ENCODE measurements at regions not wholly inside any gene's neighbourhood (a gene's known extent, or its start where the extent isn't known, plus 50 kb on each side); places are given as distances from the start of the nearest gene placed in this dataset.

DNA sequence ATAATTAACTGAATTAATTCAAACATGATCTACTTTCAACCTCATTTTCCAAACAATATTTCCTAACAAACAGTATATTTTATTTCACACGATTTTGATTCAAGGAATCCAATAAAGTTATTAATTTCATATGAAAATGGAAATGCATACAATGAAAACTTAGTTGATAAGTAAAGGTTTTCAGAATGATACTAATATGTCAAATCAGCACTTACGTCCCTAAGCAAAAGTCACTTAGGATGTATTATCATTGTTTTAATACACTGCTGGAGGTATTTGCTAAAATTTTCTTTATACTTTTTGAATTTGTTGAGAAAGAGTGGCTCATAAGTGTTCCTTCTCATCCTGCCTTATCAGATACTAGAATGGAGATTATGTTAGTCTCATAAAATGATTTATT lies 266.8 kb upstream of the PUDP start:
- Histone ChIP-seq H3K9ac (ENCODE audit: low read length) (no peak overlapping the region), H2AFZ (ENCODE audit: low read depth, low read length) (no peak overlapping the region), H4K91ac (ENCODE audit: low read length) (no peak overlapping the region), H3K18ac (ENCODE audit: low read depth in 1 of 2, low read length in 2 of 2) (no peak overlapping the region), H3K4ac (ENCODE audit: low read depth in 1 of 2, low read length in 2 of 2) (no peak overlapping the region), H2BK120ac (ENCODE audit: low read depth, low read length) (no peak overlapping the region), H3K23ac (ENCODE audit: low read length in 2 of 2) (no peak overlapping the region), H3K14ac (ENCODE audit: low read length in 2 of 2) (no peak overlapping the region), H3K4me2 (ENCODE audit: low read length, poor library complexity, severe bottlenecking) (no peak overlapping the region), H2BK15ac (ENCODE audit: low read depth, poor library complexity, severe bottlenecking) (no peak overlapping the region), H2BK5ac (ENCODE audit: low read depth, low read length, poor library complexity, severe bottlenecking) (no peak overlapping the region), H3K4me3 (ENCODE audit: insufficient read depth in 1 of 2, low read depth in 1 of 2, low read length in 2 of 2) (no peak overlapping the region), H2AK5ac (ENCODE audit: low read length, severe bottlenecking) (no peak overlapping the region), H2BK12ac (ENCODE audit: low read length in 2 of 2) (no peak overlapping the region), H3K36me3 (ENCODE audit: control insufficient read depth in 1 of 2, insufficient read depth in 2 of 2, low read depth in 1 of 2, low read length in 2 of 2) (no peaks in the 10 kb centered on the region), H3K79me1 (replicated peaks; ENCODE audit: low read length, poor library complexity, severe bottlenecking) (no peaks in the 10 kb centered on the region), H3K9me3 (ENCODE audit: control insufficient read depth, low read length) (peaks cover 10% of the 10 kb centered on the region), H3K27me3 (ENCODE audit: control insufficient read depth in 1 of 2, insufficient read depth in 1 of 2, low read length in 2 of 2) (no peaks in the 10 kb centered on the region), H3K4me1 (ENCODE audit: control insufficient read depth, insufficient read depth, low read depth, low read length) (no peaks in the 10 kb centered on the region), H3K27ac (ENCODE audit: low read length, poor library complexity, severe bottlenecking) (no peak overlapping the region), H4K8ac (ENCODE audit: low read length) (no peak overlapping the region)
- WGBS: no CpG with 5 or more reads among the region's 2 CpGs
- DNase-seq: no peak

DNA sequence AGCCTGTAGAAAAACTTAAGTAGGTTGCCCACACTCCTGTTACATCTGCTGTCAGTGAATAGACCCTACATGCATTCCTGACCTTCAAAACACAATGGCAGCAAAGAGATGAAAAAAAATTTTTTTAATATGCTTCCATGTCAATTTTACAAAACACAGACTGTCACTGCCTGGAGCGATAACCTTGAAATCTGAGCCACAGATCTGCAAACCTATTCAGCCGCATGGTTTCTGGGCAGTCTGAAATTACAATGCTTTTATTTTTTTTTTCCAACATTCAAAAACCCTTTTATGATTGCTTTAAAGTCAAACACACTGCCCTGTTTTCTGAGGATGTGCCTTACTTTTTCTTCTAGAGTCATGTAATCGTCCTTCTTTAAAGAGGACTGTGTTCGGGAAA lies 264.9 kb upstream of the PUDP start:
- no peak overlapping the region for H3K4me2 ChIP-seq (ENCODE audit: low read length, poor library complexity, severe bottlenecking)
- H3K9me3 ChIP-seq (ENCODE audit: control insufficient read depth, low read length): peaks cover 10% of the 10 kb centered on the region
- no peaks in the 10 kb centered on the region for H3K79me1 ChIP-seq (replicated peaks; ENCODE audit: low read length, poor library complexity, severe bottlenecking)
- no peak overlapping the region for H3K23ac ChIP-seq (ENCODE audit: low read length in 2 of 2)
- H3K27me3 ChIP-seq (ENCODE audit: control insufficient read depth in 1 of 2, insufficient read depth in 1 of 2, low read length in 2 of 2): no peaks in the 10 kb centered on the region
- no peak overlapping the region for H2BK120ac ChIP-seq (ENCODE audit: low read depth, low read length)
- no peak for DNase-seq
- H2AFZ ChIP-seq (ENCODE audit: low read depth, low read length): no peak overlapping the region
- H3K18ac ChIP-seq (ENCODE audit: low read depth in 1 of 2, low read length in 2 of 2): no peak overlapping the region
- no peak overlapping the region for H2AK5ac ChIP-seq (ENCODE audit: low read length, severe bottlenecking)
- H2BK15ac ChIP-seq (ENCODE audit: low read depth, poor library complexity, severe bottlenecking): no peak overlapping the region
- H3K27ac ChIP-seq (ENCODE audit: low read length, poor library complexity, severe bottlenecking): no peak overlapping the region
- no peak overlapping the region for H4K8ac ChIP-seq (ENCODE audit: low read length)
- no peak overlapping the region for H3K14ac ChIP-seq (ENCODE audit: low read length in 2 of 2)
- no peak overlapping the region for H2BK12ac ChIP-seq (ENCODE audit: low read length in 2 of 2)
- no peaks in the 10 kb centered on the region for H3K36me3 ChIP-seq (ENCODE audit: control insufficient read depth in 1 of 2, insufficient read depth in 2 of 2, low read depth in 1 of 2, low read length in 2 of 2)
- H3K9ac ChIP-seq (ENCODE audit: low read length): no peak overlapping the region
- no peak overlapping the region for H3K4ac ChIP-seq (ENCODE audit: low read depth in 1 of 2, low read length in 2 of 2)
- H4K91ac ChIP-seq (ENCODE audit: low read length): no peak overlapping the region
- H2BK5ac ChIP-seq (ENCODE audit: low read depth, low read length, poor library complexity, severe bottlenecking): no peak overlapping the region
- WGBS: 78% methylated on average over 2 of the region's 4 CpGs
- H3K4me1 ChIP-seq (ENCODE audit: control insufficient read depth, insufficient read depth, low read depth, low read length): no peaks in the 10 kb centered on the region
- no peak overlapping the region for H3K4me3 ChIP-seq (ENCODE audit: insufficient read depth in 1 of 2, low read depth in 1 of 2, low read length in 2 of 2)

DNA sequence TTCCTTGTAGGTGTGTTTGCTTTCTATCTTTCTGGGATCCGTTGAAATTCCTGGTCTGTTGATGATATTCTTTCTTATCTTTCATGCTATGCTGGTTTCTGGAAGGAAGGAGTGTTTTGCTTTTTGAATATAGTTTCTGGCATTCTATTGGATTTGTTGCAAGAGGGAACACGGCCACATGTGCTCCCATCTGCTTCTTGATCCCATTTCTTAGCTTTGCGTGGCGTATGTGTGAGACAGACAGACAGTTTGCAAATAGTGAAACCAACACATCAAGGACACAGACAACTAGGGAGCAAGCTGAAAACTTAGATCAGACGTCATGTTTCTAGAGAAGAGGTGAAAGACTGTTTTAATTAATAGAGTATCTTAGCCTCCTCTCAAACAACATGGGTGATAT lies 261.9 kb upstream of the PUDP start:
- Histone ChIP-seq H2BK15ac (ENCODE audit: low read depth, poor library complexity, severe bottlenecking) (no peak overlapping the region), H3K36me3 (ENCODE audit: control insufficient read depth in 1 of 2, insufficient read depth in 2 of 2, low read depth in 1 of 2, low read length in 2 of 2) (no peaks in the 10 kb centered on the region), H3K4ac (ENCODE audit: low read depth in 1 of 2, low read length in 2 of 2) (no peak overlapping the region), H2BK12ac (ENCODE audit: low read length in 2 of 2) (no peak overlapping the region), H2AK5ac (ENCODE audit: low read length, severe bottlenecking) (no peak overlapping the region), H2AFZ (ENCODE audit: low read depth, low read length) (no peak overlapping the region), H3K9me3 (ENCODE audit: control insufficient read depth, low read length) (peaks cover 10% of the 10 kb centered on the region), H2BK120ac (ENCODE audit: low read depth, low read length) (no peak overlapping the region), H4K8ac (ENCODE audit: low read length) (no peak overlapping the region), H3K27me3 (ENCODE audit: control insufficient read depth in 1 of 2, insufficient read depth in 1 of 2, low read length in 2 of 2) (no peaks in the 10 kb centered on the region), H2BK5ac (ENCODE audit: low read depth, low read length, poor library complexity, severe bottlenecking) (no peak overlapping the region), H3K9ac (ENCODE audit: low read length) (no peak overlapping the region), H3K14ac (ENCODE audit: low read length in 2 of 2) (no peak overlapping the region), H3K27ac (ENCODE audit: low read length, poor library complexity, severe bottlenecking) (no peak overlapping the region), H3K18ac (ENCODE audit: low read depth in 1 of 2, low read length in 2 of 2) (no peak overlapping the region), H3K79me1 (replicated peaks; ENCODE audit: low read length, poor library complexity, severe bottlenecking) (no peaks in the 10 kb centered on the region), H3K4me2 (ENCODE audit: low read length, poor library complexity, severe bottlenecking) (no peak overlapping the region), H4K91ac (ENCODE audit: low read length) (no peak overlapping the region), H3K4me1 (ENCODE audit: control insufficient read depth, insufficient read depth, low read depth, low read length) (no peaks in the 10 kb centered on the region), H3K23ac (ENCODE audit: low read length in 2 of 2) (no peak overlapping the region), H3K4me3 (ENCODE audit: insufficient read depth in 1 of 2, low read depth in 1 of 2, low read length in 2 of 2) (no peak overlapping the region)
- 100% methylated on average over 1 of the region's 5 CpGs for WGBS
- DNase-seq: no peak

DNA sequence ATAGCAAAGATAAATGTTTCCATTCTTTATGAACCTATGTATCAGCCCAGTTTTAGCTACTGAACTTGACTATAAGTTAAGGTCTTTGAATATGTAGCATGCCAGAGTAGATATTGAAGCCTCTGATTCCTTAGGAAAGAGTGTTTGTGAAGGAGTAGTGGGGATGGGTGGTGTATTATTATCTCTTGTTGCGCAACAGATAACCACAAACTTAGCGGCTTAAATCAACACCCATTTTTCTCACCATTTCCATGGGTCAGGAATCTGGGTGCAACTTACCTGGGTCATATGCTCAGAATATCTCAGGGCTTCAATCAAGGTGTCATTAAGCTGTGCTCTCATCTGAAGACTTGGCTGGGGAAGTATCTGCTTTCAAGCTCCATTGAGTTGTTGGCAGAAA lies 251.4 kb upstream of the PUDP start:
- Histone ChIP-seq H3K79me1 (replicated peaks; ENCODE audit: low read length, poor library complexity, severe bottlenecking) (no peaks in the 10 kb centered on the region), H3K36me3 (ENCODE audit: control insufficient read depth in 1 of 2, insufficient read depth in 2 of 2, low read depth in 1 of 2, low read length in 2 of 2) (no peaks in the 10 kb centered on the region), H3K27me3 (ENCODE audit: control insufficient read depth in 1 of 2, insufficient read depth in 1 of 2, low read length in 2 of 2) (no peaks in the 10 kb centered on the region), H4K91ac (ENCODE audit: low read length) (no peak overlapping the region), H3K9me3 (ENCODE audit: control insufficient read depth, low read length) (peaks cover 16% of the 10 kb centered on the region), H2BK120ac (ENCODE audit: low read depth, low read length) (no peak overlapping the region), H2BK12ac (ENCODE audit: low read length in 2 of 2) (no peak overlapping the region), H3K23ac (ENCODE audit: low read length in 2 of 2) (no peak overlapping the region), H3K9ac (ENCODE audit: low read length) (no peak overlapping the region), H2BK5ac (ENCODE audit: low read depth, low read length, poor library complexity, severe bottlenecking) (no peak overlapping the region), H3K4me3 (ENCODE audit: insufficient read depth in 1 of 2, low read depth in 1 of 2, low read length in 2 of 2) (no peak overlapping the region), H2AFZ (ENCODE audit: low read depth, low read length) (no peak overlapping the region), H2AK5ac (ENCODE audit: low read length, severe bottlenecking) (no peak overlapping the region), H2BK15ac (ENCODE audit: low read depth, poor library complexity, severe bottlenecking) (no peak overlapping the region), H3K4me1 (ENCODE audit: control insufficient read depth, insufficient read depth, low read depth, low read length) (no peaks in the 10 kb centered on the region), H3K27ac (ENCODE audit: low read length, poor library complexity, severe bottlenecking) (no peak overlapping the region), H3K18ac (ENCODE audit: low read depth in 1 of 2, low read length in 2 of 2) (no peak overlapping the region), H4K8ac (ENCODE audit: low read length) (no peak overlapping the region), H3K4ac (ENCODE audit: low read depth in 1 of 2, low read length in 2 of 2) (no peak overlapping the region), H3K14ac (ENCODE audit: low read length in 2 of 2) (no peak overlapping the region), H3K4me2 (ENCODE audit: low read length, poor library complexity, severe bottlenecking) (no peak overlapping the region)
- WGBS: no CpG with 5 or more reads among the region's 2 CpGs
- DNase-seq: no peak

All from mesenchymal stem cell (in vitro differentiated cells and primary cell).